GM21423 (cell line): ENCODE measurements at regions not wholly inside any gene's neighbourhood (a gene's known extent, or its start where the extent isn't known, plus 50 kb on each side); places are given as distances from the start of the nearest gene placed in this dataset.

Experiments
- ATAC-seq: cut with Tn5 transposase; IDR thresholded peaks from one replicate; pipeline ENCODE4 v1.9.1; 2021; ENCODE audit warnings: mild to moderate bottlenecking, moderate library complexity; ENCODE audit not compliant: unreplicated experiment

- no peak for ATAC-seq
These were observed 331.8 kb upstream of the ROBO1 start for GRCh38 chr3:80099559-80100066.

- ATAC-seq = no peak
These were observed 329.9 kb upstream of the ROBO1 start for GRCh38 chr3:80097674-80098073.

GRCh38 chr3:80096909-80097308, 329.1 kb upstream of the ROBO1 start:
- ATAC-seq = no peak

- ATAC-seq = no peak
These were observed 326.8 kb upstream of the ROBO1 start for GRCh38 chr3:80094589-80094988.

- ATAC-seq = no peak
These were observed 320.0 kb upstream of the ROBO1 start for GRCh38 chr3:80087767-80088166.

- ATAC-seq = no peak
These were observed 318.6 kb upstream of the ROBO1 start for GRCh38 chr3:80086426-80086825.

GRCh38 chr3:80079886-80080285, 312.1 kb upstream of the ROBO1 start:
- ATAC-seq = no peak

GRCh38 chr3:80068459-80068858, 300.7 kb upstream of the ROBO1 start:
- no peak for ATAC-seq

GRCh38 chr3:80063535-80063934, 295.7 kb upstream of the ROBO1 start:
- ATAC-seq = no peak

GRCh38 chr3:80060664-80061063, 292.9 kb upstream of the ROBO1 start:
- ATAC-seq = no peak

GRCh38 chr3:80055306-80055705, 287.5 kb upstream of the ROBO1 start:
- no peak for ATAC-seq

- ATAC-seq = no peak
These were observed 284.5 kb upstream of the ROBO1 start for GRCh38 chr3:80052271-80052670.

GRCh38 chr3:80051602-80051962, 283.8 kb upstream of the ROBO1 start:
- ATAC-seq = no peak

- ATAC-seq = no peak
These were observed 283.2 kb upstream of the ROBO1 start for GRCh38 chr3:80050826-80051601.

GRCh38 chr3:80043226-80043625, 275.4 kb upstream of the ROBO1 start:
- no peak for ATAC-seq

- no peak for ATAC-seq
These were observed 272.3 kb upstream of the ROBO1 start for GRCh38 chr3:80040067-80040466.

GRCh38 chr3:80036176-80036575, 268.4 kb upstream of the ROBO1 start:
- ATAC-seq = no peak

GRCh38 chr3:80035021-80035420, 267.2 kb upstream of the ROBO1 start:
- no peak for ATAC-seq

- no peak for ATAC-seq
These were observed 255.2 kb upstream of the ROBO1 start for GRCh38 chr3:80023010-80023409.

GRCh38 chr3:80018375-80018774, 250.6 kb upstream of the ROBO1 start:
- ATAC-seq = no peak

GRCh38 chr3:80017369-80017768, 249.6 kb upstream of the ROBO1 start:
- ATAC-seq = no peak

GRCh38 chr3:80014576-80014975, 246.8 kb upstream of the ROBO1 start:
- no peak for ATAC-seq

- no peak for ATAC-seq
These were observed 242.3 kb upstream of the ROBO1 start for GRCh38 chr3:80010021-80010571.
